DOHH2 (cell line): ENCODE measurements at regions not wholly inside any gene's neighbourhood (a gene's known extent, or its start where the extent isn't known, plus 50 kb on each side); places are given as distances from the start of the nearest gene placed in this dataset.

ENCODE experiments used
- H3F3A ChIP-seq: fragments of 200-600 bp; sonication (generic), shearing (Covaris generic); 2 replicates; pipeline ENCODE4 v1.6.0; 2016; ENCODE audit warnings: antibody characterized with exemption, mild to moderate bottlenecking; ENCODE audit not compliant: control insufficient read depth, insufficient read depth
- H3K27ac ChIP-seq: fragments of 200-600 bp; sonication (generic); 2 replicates; pipeline ENCODE4 v1.5.1; 2014; ENCODE audit warnings: low read depth, mild to moderate bottlenecking, low read length, moderate library complexity
- H3K27me3 ChIP-seq: fragments of 200-600 bp; sonication (generic); 2 replicates; pipeline ENCODE4 v1.6.1; 2014; ENCODE audit warnings: mild to moderate bottlenecking, low read length, mixed read lengths; ENCODE audit not compliant: control insufficient read depth
- H3K36me3 ChIP-seq: fragments of 200-600 bp; sonication (generic); 2 replicates; pipeline ENCODE4 v1.6.1; 2014; ENCODE audit warnings: mild to moderate bottlenecking, low read length, moderate library complexity, mixed read lengths; ENCODE audit not compliant: control insufficient read depth
- H3K4me1 ChIP-seq: fragments of 200-600 bp; sonication (generic); 2 replicates; pipeline ENCODE4 v1.6.1; 2014; ENCODE audit warnings: mild to moderate bottlenecking, low read length, mixed read lengths; ENCODE audit not compliant: control insufficient read depth
- H3K4me2 ChIP-seq: fragments of 200-600 bp; sonication (generic); 2 replicates; pipeline ENCODE4 v1.6.0; 2014; ENCODE audit warnings: mild to moderate bottlenecking, low read length, moderate library complexity
- H3K4me3 ChIP-seq: fragments of 200-600 bp; sonication (generic); 2 replicates; pipeline ENCODE4 v1.5.1; 2014; ENCODE audit warnings: mild to moderate bottlenecking, low read length, mixed read lengths
- H3K79me2 ChIP-seq: fragments of 200-600 bp; sonication (generic); 2 replicates; pipeline ENCODE4 v1.6.1; 2014; ENCODE audit warnings: mild to moderate bottlenecking, low read length, mixed read lengths; ENCODE audit not compliant: control insufficient read depth
- H3K9me2 ChIP-seq: fragments of 200-600 bp; sonication (generic); replicated peaks from 2 replicates; pipeline ENCODE4 v1.6.1; 2014; ENCODE audit warnings: mild to moderate bottlenecking, low read length, mixed read lengths; ENCODE audit not compliant: control insufficient read depth
- H3K9me3 ChIP-seq: fragments of 200-600 bp; sonication (generic); 2 replicates; pipeline ENCODE4 v1.6.1; 2014; ENCODE audit warnings: antibody characterized with exemption, low read length, mixed read lengths; ENCODE audit not compliant: control insufficient read depth, insufficient read depth
- H4K20me1 ChIP-seq: fragments of 200-600 bp; sonication (generic); 2 replicates; pipeline ENCODE4 v1.6.0; 2014; ENCODE audit warnings: low read depth, mild to moderate bottlenecking, antibody characterized with exemption, low read length, moderate library complexity; ENCODE audit not compliant: control insufficient read depth, insufficient read depth
- EZH2phosphoT487 ChIP-seq: fragments of 200-600 bp; sonication (generic); IDR thresholded peaks from 2 replicates; pipeline ENCODE4 v1.6.1; 2017; ENCODE audit warnings: borderline replicate concordance, mild to moderate bottlenecking, antibody characterized with exemption, low read length, moderate library complexity, mixed read lengths
- TF ChIP-seq, protein P1 (sequence below): fragments of 200-600 bp; sonication (generic); IDR thresholded peaks from one replicate; pipeline ENCODE4 v1.5.1; 2014; ENCODE audit warnings: antibody characterized with exemption, mild to moderate bottlenecking, low read depth, low read length; ENCODE audit not compliant: poor library complexity, severe bottlenecking

DNA sequence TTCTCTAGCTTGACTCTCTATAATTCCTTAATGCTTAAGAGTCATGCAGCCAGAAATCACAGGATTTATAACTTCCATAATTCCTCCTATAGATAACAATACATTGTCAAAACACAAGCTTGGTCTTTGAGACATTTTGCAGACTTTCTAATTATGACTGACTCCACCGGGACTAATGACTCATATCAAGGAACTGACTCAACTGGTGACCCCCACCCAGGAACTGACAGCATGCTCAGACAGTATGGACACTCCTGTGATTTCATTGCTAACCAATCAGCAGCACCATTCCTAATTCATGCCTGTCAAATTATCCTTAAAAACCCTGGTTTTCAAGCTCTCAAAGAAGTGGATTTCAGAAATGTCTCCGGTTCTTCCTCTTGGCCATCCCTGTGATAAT, 670.5 kb upstream of the IMPG1 start:
- no peak overlapping the region for H3K27ac ChIP-seq
- H3K79me2 ChIP-seq, result no peaks in the 10 kb centered on the region
- no peak overlapping the region for H3K4me3 ChIP-seq
- TF ChIP-seq, protein P1, sequence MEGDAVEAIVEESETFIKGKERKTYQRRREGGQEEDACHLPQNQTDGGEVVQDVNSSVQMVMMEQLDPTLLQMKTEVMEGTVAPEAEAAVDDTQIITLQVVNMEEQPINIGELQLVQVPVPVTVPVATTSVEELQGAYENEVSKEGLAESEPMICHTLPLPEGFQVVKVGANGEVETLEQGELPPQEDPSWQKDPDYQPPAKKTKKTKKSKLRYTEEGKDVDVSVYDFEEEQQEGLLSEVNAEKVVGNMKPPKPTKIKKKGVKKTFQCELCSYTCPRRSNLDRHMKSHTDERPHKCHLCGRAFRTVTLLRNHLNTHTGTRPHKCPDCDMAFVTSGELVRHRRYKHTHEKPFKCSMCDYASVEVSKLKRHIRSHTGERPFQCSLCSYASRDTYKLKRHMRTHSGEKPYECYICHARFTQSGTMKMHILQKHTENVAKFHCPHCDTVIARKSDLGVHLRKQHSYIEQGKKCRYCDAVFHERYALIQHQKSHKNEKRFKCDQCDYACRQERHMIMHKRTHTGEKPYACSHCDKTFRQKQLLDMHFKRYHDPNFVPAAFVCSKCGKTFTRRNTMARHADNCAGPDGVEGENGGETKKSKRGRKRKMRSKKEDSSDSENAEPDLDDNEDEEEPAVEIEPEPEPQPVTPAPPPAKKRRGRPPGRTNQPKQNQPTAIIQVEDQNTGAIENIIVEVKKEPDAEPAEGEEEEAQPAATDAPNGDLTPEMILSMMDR, result no peak
- no peak for TF ChIP-seq EZH2phosphoT487
- H3F3A ChIP-seq, result no peaks in the 10 kb centered on the region
- no peaks in the 10 kb centered on the region for H3K4me1 ChIP-seq
- H3K9me3 ChIP-seq, result no peaks in the 10 kb centered on the region
- no peak overlapping the region for H3K4me2 ChIP-seq
- H3K27me3 ChIP-seq, result no peaks in the 10 kb centered on the region
- no peaks in the 10 kb centered on the region for H3K36me3 ChIP-seq
- H4K20me1 ChIP-seq, result no peaks in the 10 kb centered on the region
- H3K9me2 ChIP-seq, result no peaks in the 10 kb centered on the region; the same call in 1 of the 2 replicates

- Histone ChIP-seq H3K9me2 (no peaks in the 10 kb centered on the region), H3F3A (no peaks in the 10 kb centered on the region), H3K79me2 (no peaks in the 10 kb centered on the region), H3K27me3 (no peaks in the 10 kb centered on the region), H3K9me3 (no peaks in the 10 kb centered on the region), H3K27ac (no peak overlapping the region), H4K20me1 (no peaks in the 10 kb centered on the region), H3K4me3 (no peak overlapping the region), H3K4me2 (no peak overlapping the region), H3K36me3 (no peaks in the 10 kb centered on the region), H3K4me1 (no peaks in the 10 kb centered on the region)
- TF ChIP-seq, protein P1, result no peak
- TF ChIP-seq EZH2phosphoT487, result no peak
These were observed 647.0 kb upstream of the IMPG1 start for GRCh38 chr6:76719449-76719848.

GRCh38 chr6:76708641-76709331, 636.3 kb upstream of the IMPG1 start:
- TF ChIP-seq, protein P1, result no peak
- no peak for TF ChIP-seq EZH2phosphoT487
- Histone ChIP-seq H3K9me3 (no peaks in the 10 kb centered on the region), H3K4me3 (no peak overlapping the region), H3K27me3 (no peaks in the 10 kb centered on the region), H3K4me1 (no peaks in the 10 kb centered on the region), H3K79me2 (no peaks in the 10 kb centered on the region), H4K20me1 (no peaks in the 10 kb centered on the region), H3K36me3 (no peaks in the 10 kb centered on the region), H3K9me2 (no peaks in the 10 kb centered on the region), H3K4me2 (no peak overlapping the region), H3F3A (no peaks in the 10 kb centered on the region), H3K27ac (no peak overlapping the region)
